ENCODE measurements at regions not wholly inside any gene's neighbourhood (a gene's known extent, or its start where the extent isn't known, plus 50 kb on each side); places are given as distances from the start of the nearest gene placed in this dataset.
"Not testable (repeated sequence)": the region's sequence is repeated elsewhere in the genome, so short reads cannot be mapped to it uniquely, and the experiment has no call there.

DNA sequence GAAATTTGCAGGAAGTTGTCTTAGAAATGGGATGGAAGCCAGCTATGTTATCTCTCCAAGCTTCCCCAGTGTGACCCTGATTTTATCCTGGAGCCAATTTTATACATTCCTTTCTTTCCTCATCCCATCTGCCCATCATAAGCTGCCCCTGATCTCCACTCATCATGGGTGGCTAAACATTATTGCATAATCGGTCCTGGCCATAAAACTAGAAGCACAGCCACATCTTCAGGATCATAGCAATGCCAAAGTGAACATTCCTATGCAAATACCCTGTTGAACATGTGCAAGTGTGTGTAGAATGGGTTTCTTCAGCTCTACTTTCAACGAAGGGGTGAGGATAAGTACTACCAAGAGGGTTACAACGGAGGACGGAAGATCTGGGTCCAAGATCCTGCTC lies 50.6 kb upstream of the COG2 start:
- no peak for DNase-seq

DNA sequence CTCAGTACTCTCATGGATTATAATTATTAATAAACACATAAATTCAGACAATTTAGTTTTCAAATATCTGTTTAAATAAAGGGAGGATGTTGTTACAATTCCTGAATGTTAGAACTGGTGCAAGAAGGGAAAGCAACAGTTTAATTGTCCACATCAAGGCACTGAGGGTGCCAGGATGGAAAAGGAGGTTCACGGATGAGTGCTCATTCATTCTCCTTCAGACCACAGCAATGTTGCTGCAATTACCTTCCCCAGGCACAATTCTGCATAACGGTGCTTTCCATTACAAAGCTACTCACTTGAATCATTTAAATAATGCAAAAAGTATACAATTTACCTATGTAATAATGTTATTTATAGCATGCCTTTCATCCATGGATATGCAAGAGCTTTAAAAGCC lies 52.3 kb upstream of the COG2 start:
- DNase-seq, result no peak

DNA sequence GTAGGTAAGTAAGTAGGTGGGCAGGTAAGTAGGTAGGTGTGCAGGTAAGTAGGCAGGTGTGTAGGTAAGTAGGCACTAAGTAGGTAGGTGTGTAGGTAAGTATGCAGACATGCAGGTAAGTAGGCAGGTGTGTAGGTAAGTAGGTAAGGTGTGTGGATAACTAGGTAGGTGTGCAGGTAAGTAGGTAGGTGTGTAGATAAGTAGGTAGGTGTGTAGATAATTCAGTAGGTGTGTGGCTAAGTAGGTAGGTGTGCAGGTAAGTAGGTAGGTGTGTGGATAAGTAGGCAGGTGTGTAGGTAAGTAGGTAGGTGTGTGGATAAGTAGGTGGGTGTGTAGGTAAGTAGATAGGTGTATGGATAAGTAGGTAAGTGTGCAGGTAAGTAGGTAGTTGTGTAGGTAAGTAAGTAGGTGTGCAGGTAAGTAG lies 53.9 kb upstream of the COG2 start:
- no peak for DNase-seq

DNA sequence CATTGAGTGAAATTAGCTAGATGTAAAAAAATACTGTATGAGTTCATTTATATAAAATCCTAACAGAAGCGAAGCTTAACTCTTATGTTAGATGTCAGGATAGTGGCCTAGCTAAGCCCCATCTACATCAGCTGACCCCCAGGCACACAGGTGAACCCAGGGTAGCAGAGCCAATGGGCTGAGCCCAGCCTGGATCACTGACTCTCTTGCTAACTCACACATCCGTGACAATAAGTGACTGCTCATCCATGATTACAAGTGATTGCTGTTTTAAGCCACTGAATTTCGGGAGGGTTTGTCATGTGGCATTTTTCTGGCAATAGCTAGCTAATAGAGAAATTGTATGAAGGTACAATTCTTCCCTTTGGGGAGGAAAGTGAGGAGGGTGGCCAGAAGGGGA lies 55.2 kb upstream of the COG2 start:
- DNase-seq, result no peak

DNA sequence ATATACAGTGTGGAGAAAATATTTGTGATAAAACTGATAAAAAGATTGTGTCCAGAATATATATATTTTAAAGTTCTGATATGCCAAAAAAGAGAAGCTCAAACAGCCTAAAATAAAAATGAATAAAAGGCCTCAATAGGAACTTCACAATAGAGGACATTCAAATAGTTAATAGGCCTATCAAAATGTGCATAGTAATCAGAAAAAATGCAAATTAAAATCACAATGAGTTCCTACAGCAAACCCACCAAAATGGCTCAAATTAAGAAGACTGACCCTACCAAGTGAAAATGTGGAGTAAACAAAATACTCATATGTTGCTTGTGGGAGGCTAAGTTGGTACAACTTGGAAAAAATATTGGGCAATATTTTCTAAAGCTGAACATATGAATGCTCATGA lies 57.6 kb upstream of the COG2 start:
- no peak for DNase-seq

DNA sequence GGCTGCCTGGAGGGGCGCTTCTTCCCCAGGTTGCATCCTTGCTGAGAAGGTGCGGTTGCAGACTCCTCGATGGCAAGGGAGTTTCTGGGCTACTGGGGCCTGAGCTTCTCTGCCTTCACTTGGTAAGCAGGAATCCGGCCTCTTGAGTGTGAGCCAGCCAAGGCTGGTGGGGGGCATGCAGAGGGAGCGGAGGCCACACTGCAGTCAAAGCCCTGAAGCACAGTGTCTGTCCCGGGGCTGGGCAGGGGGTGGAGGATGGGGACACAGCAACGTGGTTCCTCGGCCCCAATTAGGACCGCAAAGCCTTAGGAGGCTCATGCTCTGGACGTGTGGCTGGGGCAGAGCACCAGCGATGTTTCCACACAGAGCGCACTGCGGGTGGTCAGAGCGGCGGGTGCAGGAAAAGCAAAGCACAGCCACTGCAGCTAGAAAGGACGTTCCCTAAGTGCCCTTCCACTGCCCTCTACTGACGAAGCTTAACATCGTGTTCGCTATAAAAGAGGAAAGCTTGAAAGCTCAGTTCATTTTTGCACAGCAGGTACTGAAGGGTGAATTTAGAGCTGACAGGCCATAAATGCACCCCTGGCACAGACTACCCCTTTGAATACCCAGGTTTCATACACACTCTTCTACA lies 60.7 kb upstream of the COG2 start:
- DNase-seq, result no peak

DNA sequence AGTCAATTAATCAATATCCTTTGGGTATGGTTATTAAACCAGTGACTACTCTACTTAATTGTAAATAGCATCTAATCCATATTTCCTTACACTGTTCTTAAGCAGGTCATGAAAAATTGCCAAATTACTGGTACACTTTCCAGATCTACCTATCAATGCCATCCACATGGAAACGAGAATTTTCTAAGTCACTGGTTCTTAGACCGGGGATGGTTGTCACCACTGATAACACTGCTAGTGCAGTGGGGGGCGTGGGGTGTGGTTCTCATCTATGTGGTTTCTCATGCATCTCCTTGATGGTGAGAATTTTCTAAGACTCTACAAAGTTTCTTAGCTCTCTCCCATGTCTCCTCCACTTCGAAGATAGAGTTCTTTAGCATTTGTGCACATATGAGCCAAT lies 63.7 kb upstream of the COG2 start:
- DNase-seq, result no peak

DNA sequence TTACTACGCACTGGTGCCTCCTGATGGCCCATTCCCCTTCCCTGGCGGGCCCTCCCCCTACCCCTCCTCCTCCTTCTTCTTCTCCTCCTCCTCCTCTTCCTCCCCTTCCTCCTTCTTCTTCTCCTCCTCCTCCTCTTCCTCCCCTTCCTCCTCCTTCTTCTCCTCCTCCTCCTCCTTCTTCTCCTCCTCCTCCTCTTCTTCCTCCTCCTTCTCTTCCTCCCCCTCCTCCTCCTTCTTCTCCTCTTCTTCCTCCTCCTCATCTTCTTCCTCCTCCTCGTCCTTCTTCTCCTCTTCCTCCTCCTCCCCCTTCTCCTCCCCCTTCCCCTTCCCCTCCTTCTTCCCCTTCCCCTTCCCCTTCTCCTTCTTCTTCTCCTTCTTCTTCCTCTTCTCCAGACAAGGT lies 64.7 kb upstream of the COG2 start:
- no peak for DNase-seq

DNA sequence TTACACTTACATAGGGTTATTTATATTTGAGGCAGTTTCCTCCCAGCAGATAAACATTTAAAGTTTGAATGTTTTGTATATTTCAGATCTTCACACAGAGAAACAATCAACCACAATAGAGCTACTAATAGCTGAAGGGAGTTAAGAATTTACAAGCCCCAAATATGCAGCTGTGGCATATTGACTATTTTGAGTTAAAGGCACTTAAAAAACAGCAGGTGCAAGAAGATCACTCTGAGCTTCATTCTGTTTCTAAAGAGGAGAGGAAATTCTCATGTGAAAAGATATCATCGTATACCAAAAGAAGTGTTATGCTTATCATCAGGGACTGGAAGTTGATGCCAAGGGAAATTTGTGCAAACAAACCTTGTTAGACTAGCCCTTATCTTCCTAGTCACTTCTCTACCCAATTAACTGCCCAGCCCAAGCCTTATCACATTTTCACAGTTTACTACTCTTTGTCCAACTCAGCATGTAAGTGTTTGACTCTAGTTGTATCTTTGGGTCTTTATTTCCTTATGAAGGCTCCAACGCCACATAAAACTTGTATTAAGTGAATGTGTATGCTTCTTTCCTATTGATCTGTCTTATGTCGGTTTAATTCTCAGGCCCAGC lies 66.3 kb upstream of the COG2 start:
- DNase-seq, result no peak

DNA sequence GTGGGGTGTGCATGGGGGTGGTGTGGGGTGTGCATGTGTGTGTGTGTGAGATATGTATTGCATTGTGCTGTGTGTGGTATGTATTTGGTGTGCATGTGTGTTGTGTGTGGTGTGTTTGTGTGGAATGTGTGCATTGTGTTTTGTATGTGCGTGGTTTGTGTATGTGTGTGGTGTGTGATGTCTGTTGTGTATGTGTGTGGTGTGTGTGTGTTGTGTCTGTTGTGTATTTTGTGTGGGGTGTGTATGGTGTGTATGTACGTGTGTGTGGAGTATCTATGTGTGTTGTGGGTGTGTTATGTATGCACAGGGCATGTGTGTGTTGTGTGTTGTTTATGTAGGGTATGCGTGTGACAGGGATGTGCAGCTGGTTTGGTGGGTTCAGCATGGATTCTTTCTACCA lies 67.8 kb upstream of the COG2 start:
- no peak for DNase-seq

DNA sequence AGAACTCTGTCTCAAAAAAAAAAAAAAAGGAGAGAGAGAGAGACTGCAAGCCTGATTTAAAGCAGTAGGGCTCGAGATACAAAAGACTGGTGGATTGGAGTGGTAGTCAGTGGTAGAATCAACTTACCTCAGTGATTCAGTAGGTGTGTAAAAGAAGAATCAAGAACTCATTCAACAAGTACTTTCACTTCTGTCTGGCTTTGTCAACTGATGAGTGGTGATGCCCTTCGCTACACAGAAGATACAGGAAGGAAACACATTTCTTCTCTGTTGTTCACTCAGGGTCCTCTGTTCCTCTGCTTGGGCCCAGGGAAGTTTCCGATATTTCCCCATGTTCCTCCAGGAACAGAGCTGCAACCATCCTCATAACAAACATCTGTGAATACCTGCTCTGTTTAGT lies 68.6 kb upstream of the COG2 start:
- DNase-seq, result no peak

DNA sequence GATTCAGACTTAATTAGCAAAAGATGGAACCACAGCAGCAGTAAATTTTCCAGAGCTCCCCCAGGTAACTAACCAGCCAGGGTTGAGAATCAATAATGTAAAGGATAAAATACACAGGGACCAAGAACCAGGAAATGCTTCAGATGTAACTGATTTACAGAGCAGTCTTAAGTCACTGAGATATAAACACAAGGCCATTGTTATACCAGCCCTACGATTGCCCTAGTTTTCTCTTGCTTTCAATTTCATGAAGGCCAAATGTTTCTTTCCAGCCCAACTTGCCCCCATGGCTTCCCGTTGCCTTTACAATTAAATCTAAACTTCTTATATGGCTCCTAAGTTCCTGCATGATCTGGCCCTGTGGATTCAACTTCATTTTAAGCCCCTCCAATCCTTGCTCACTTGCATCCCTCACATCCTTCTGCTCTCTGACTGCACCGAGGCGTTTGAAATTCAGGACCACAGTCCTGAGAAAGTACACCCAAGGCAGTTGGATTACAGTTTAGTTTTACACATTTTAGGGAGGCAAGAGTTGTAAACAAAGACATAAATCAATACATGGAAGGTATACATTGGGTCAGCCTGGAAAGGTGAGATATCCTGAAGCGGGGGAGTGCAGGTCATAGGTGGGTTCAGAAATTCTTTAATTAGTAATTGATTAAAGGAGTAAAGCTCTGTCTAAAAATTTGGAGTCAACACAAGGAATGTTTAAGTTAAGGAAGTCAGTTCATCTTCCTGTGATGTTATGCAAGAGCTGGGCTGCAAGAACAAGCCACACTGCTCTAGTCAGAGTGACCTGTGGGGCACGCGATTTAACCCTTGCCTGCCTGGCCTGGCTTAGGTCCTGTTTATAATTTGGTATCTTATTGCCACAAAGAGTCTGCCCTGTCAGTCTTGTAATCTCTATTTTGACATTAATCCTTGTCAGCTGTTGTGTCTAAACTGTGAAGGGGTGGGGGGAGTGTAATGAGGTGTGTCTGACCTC lies 69.9 kb upstream of the COG2 start:
- no peak for DNase-seq

DNA sequence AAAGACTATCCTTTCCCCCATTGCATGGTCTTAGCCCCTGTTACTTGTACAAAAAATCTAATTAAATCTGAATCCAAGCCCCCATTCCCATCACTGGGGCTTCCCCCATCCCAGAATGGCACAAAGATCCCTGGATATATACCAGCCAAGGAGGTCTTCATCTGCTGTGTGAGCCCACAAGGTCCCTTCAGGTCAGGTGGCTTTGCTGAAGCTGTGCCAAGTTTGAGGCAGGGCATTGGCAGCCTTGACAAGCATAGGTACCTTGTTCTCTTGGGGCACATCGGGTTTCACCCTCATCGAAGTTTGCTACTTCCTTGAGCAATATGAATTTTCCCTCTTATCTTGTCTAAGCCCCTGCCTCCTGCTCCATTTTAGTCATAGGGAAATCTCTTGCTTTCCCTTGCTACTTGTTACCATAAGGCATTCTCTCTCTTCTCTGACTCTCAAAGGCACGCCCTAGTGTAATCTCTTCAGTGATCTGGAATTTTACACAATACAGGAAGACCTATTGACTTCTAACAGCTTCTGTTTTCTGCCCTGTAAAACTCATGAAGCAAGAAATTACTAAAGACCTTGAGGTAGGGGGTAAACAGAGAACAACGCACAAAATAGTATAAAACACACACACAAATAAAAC lies 71.4 kb upstream of the COG2 start:
- no peak for DNase-seq

DNA sequence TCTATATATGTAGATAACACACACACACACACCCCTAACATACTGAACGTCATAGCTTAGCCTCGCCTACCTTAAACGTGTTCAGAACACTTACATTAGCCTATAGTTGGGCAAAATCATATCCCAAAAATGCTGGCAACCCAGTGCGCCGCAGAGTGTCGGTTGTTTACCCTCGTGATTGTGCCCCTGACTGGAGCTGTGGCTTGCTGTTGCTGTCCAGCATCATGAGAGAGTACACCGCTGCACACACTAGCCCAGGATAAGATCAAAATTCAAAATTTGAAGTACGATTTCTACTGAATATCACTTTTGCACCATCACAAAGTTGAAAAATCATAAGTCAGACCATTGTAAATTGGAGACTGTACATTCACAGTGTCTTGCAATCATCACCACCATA lies 73.1 kb upstream of the COG2 start:
- DNase-seq, result no peak

DNA sequence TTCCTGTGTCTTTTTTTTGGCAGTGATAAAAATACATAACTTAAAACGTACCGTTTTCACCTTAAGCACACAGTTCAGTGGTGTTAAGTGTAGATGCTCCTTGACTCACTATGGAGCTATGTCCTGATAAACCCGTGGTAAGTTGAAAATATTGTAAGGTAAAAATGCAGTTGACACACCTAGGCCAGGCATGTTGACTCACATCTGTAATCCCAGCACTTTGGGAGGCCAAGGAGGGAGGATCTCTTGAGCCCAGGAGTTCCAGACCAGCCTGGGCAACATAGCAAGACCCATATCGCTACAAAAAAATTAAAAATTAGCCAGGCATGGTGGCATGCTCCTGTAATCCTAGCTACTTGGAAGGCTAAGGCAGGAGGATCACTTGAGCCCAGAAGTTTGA lies 73.6 kb upstream of the COG2 start:
- no peak for DNase-seq

DNA sequence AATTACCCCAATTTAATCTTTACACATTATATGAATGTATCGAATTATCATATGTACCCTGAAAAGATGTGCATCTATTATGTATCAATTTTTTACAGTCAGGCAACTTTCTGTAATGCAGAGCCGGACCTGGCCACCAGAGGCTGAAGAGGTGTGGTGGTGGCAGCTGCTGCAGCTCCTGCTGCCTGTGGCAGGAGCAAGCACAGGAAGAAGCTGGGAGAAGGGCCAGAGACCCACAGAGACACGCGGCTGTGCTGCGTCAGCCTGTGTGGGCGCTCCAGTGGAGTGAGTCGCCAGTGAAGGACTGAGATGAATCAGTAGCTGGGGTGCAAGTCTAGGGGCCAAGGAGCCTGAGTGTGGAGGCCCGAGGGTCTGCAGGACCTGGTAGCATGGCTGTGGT lies 74.3 kb upstream of the COG2 start:
- DNase-seq, result peak; percentile 17

DNA sequence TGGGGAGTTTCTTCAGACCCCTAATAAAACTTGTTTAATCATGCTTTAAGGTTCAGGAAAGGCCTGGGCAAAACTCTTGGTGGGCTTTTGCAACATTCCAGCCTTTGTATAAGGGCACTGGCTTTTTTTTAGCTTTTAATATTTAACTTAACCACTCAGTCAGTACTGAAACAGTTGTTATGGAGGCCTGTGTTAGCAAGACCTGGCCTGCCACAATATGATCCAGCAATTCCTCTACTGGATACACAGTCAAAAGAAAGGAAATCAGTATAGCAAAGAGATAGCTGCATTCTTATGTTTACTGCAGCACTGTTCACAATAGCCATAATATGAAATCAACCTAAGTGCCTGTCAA lies 75.1 kb upstream of the COG2 start:
- no peak for DNase-seq

DNA sequence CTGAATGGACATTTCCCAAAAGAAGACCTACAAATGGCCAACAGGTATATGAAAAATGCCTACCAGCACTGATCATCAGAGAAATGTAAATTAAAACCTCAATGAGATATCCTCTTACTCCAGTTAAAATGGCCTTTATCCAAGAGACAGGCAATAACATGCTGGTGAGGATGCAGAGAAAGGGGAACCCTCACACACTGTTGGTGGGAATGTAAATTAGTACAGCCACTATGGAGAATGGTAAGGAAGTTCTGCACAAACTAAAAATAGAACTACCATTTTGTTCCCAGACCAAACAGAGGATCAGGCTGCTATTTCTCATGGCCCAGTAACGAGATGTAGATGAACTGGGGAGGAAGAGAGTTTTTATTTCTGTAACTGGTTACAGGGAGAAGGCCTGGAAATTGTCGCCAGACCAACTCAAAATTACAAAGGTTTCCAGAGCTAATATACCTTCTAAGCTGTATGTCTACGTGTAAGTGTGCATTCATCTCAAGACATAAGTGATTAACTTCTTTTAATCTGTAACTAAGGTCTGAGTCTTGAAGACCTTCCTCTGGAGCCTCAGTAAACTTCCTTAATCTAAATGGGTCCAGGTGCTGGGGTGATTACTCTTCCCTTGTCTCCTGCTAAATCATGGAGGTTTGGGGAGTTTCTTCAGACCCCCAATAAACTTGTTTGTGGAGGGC lies 75.6 kb upstream of the COG2 start:
- not testable (repeated sequence) for DNase-seq

DNA sequence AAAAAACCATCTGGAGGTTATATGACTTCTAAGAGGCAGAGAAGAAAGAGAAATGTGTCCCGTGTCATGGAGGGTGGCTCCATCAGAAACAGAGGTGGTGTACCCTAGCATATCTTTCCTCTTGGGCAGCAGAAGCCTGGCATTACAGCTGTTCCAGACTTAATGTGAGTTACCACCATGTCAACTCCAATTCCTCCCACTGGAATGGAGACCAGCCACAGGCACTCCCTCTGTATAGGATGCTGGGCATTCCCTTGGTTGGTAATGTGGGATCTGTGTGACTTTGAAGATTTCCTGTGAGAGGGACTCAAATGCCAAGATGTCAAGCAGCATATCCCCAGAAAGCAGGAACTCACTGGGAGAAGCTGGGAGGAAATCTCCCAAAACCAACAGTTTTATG lies 77.1 kb upstream of the COG2 start:
- no peak for DNase-seq

DNA sequence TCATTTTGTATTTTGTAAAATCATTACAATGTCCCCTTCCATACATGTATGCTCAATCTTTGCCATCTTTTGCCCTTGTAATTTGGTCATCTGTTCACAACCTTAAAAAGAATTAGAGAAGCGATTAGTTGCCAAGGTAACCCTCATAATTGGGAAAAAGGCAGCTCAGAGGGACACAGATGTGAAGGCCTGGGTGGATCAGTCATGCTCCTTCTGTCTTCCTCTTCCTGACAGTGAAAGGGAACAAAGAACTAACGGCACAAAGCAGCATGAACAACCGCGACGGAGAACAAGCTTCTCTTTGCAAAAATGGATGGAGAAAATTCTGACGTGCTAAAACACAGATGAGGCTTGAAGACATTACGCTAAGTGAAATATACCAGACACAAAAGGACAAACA lies 78.7 kb upstream of the COG2 start:
- DNase-seq, result no peak

DNA sequence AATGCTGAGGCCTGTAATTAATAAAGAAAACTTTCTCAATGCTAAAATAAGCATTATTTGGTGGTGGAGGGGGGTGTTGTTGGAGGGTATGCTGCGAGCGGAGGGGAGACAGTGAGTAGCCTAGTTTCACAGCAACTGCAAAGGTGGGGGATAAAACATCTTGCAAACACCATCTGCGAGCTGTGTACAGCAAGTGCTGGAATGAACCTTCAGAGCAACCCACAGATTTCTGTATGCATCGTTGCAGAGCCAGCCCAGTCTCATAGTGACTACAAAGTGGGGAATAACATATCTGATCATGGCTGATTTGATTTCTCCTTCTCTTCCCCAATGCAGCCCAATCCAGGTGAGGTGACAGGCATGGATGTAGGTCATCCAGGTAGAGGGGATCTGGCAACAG lies 80.7 kb upstream of the COG2 start:
- no peak for DNase-seq

DNA sequence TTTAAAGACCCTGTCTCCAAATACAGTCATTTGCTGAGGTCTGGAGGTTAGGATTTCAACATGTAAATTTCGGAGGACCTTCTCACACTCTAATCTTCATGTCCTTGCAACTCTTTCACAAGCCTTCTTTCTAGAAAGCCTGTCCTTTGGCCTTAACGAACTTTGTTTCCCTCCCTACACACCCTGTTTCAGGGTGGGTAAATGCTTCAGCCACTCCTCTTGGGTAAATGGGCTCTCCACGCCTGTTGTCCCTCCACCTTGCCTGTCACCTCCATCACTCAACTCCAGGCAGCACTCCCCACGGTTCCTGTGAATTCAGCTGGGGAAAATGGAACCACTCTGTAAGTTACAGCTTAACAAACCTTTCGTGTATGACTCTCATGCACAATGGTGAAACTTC lies 84.0 kb upstream of the COG2 start:
- no peak for DNase-seq

DNA sequence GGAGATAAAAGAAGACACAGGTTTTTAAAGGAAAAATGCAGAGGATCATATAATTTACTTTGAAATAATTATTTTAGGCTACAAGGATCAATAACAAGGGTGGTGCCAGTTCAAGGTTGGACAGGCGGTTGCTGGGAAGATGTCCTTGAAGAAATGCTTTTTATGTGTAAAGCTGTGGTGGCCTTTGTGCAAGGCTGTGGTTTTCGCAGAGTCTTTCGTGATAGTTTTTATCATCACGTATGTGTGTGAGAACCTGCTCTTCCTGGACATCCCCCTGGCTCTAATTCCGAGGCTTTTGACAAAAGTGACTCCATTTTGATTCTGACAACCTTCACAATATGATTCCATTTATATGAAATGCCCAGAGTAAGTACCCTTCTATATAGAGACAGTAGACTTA lies 85.8 kb upstream of the COG2 start:
- no peak for DNase-seq
